ENCODE measurements at regions not wholly inside any gene's neighbourhood (a gene's known extent, or its start where the extent isn't known, plus 50 kb on each side); places are given as distances from the start of the nearest gene placed in this dataset.

DNA sequence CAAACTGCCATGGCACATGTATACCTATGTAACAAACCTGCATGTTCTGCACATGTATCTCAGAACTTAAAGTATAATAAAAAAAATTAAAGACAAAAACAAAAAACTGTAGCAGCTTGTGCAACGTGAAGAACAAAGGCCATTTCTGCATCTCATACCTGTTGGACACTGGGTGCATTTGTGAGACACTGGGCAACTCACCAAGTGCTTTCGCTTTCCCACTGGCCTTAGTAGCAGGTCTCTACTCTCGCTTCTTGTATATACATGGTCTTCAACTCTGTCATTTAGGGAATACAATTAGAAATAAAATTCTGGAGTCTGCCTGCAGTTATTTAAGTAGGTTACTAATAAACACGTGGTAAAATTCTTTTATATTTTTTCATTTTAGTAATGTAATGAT is 423.8 kb downstream of the CBLN4 start:
- Histone ChIP-seq H3K27me3 (no peaks in the 10 kb centered on the region), H3K36me3 (no peaks in the 10 kb centered on the region), H3K4me1 (no peaks in the 10 kb centered on the region), H3K4me3 (no peak overlapping the region), H3K9me3 (no peaks in the 10 kb centered on the region), H3K27ac (no peak overlapping the region)
- intact Hi-C loops (cut with DNase I): no loop called here
- WGBS (ENCODE audit: insufficient coverage, low coverage, low lambda C conversion rate, missing lambda C conversion rate): 75% methylated on average over 4 of the region's 4 CpGs
- TF ChIP-seq CTCF (IDR thresholded peaks at IDR 0.05) (no peak), POLR2A (IDR thresholded peaks at IDR 0.05) (no peak)
- ATAC-seq: no peak
- peak in 1 of 3 donors; percentile 55 for DNase-seq

DNA sequence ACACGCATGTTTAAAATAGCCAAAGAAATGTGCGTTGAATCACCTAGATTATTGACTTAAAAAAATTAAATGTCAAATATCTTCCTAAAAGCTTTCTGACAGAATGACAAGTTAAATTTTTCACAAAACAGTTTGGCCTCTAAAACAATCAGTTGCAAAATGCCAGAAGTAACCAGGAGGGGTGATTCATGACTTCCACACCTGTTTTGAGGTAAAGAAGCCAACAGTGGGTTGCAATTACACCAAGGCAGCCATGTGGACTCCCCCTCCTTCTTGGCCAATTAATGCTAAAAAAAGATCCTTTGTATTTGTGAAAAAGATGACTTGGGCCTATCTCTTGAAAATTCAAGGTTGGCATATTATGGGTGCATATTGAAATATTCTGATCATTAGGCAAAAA is 424.8 kb downstream of the CBLN4 start:
- DNase-seq (no peak), ATAC-seq (no peak)
- Histone ChIP-seq H3K9me3 (no peaks in the 10 kb centered on the region), H3K36me3 (no peaks in the 10 kb centered on the region), H3K4me1 (no peaks in the 10 kb centered on the region), H3K4me3 (no peak overlapping the region), H3K27ac (no peak overlapping the region), H3K27me3 (no peaks in the 10 kb centered on the region)
- TF ChIP-seq POLR2A (IDR thresholded peaks at IDR 0.05): no peak
- TF ChIP-seq CTCF (IDR thresholded peaks at IDR 0.05): no peak
- intact Hi-C loops (cut with DNase I): no loop called here
- WGBS (ENCODE audit: insufficient coverage, low coverage, low lambda C conversion rate, missing lambda C conversion rate): 48% methylated on average over 2 of the region's 2 CpGs

- Histone ChIP-seq H3K9me3 (no peaks in the 10 kb centered on the region), H3K36me3 (no peaks in the 10 kb centered on the region), H3K27me3 (no peaks in the 10 kb centered on the region), H3K27ac (no peak overlapping the region), H3K4me1 (no peaks in the 10 kb centered on the region), H3K4me3 (no peak overlapping the region)
- whole genome bisulfite sequencing (ENCODE audit: insufficient coverage, low coverage, low lambda C conversion rate, missing lambda C conversion rate): 68% methylated on average over 2 of the region's 2 CpGs
- intact Hi-C loops (cut with DNase I): no loop called here
- DNase-seq (no peak), ATAC-seq (no peak)
- TF ChIP-seq CTCF (IDR thresholded peaks at IDR 0.05) (no peak), POLR2A (IDR thresholded peaks at IDR 0.05) (no peak)
Measured at GRCh38 chr20:55579802-55580201, 425.5 kb downstream of the CBLN4 start.

DNA sequence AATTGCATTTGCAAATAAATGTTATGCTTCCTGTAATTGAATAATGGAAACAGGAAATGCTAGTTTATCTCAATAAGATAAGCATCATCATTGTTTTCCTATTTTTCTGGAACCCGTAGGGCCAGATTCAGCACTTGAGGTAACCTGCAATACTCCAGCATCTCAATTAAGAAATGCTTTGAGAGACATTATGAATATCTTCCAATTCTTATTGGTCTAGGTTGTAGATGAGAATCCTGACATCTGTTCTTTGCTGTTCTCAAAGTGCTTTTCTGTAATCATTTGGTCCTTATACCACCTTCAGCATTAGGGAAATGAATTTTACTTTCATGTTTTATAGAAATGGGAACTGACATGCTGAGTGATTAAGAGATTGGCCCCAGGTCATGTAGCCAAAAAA is 428.3 kb downstream of the CBLN4 start:
- Histone ChIP-seq H3K4me1 (no peaks in the 10 kb centered on the region), H3K27me3 (no peaks in the 10 kb centered on the region), H3K36me3 (no peaks in the 10 kb centered on the region), H3K27ac (no peak overlapping the region), H3K4me3 (no peak overlapping the region), H3K9me3 (no peaks in the 10 kb centered on the region)
- 50% methylated on average over 1 of the region's 1 CpG for WGBS (ENCODE audit: insufficient coverage, low coverage, low lambda C conversion rate, missing lambda C conversion rate)
- intact Hi-C loops (cut with DNase I): no loop called here
- no peak for ATAC-seq
- TF ChIP-seq POLR2A (IDR thresholded peaks at IDR 0.05) (no peak), CTCF (IDR thresholded peaks at IDR 0.05) (no peak)
- DNase-seq: no peak

- Histone ChIP-seq H3K4me1 (no peaks in the 10 kb centered on the region), H3K9me3 (no peaks in the 10 kb centered on the region), H3K27me3 (no peaks in the 10 kb centered on the region), H3K27ac (no peak overlapping the region), H3K4me3 (no peak overlapping the region), H3K36me3 (no peaks in the 10 kb centered on the region)
- intact Hi-C loops (cut with DNase I): no loop called here
- ATAC-seq (no peak), DNase-seq (no peak)
- no peak for TF ChIP-seq CTCF (IDR thresholded peaks at IDR 0.05)
- no peak for TF ChIP-seq POLR2A (IDR thresholded peaks at IDR 0.05)
- WGBS (ENCODE audit: insufficient coverage, low coverage, low lambda C conversion rate, missing lambda C conversion rate): 66% methylated on average over 3 of the region's 3 CpGs
Measured at GRCh38 chr20:55569084-55569483, 436.2 kb downstream of the CBLN4 start.
